DOHH2 (cell line): ENCODE measurements at regions not wholly inside any gene's neighbourhood (a gene's known extent, or its start where the extent isn't known, plus 50 kb on each side); places are given as distances from the start of the nearest gene placed in this dataset.

Source experiments
- H3F3A ChIP-seq: fragments of 200-600 bp; sonication (generic), shearing (Covaris generic); 2 replicates; pipeline ENCODE4 v1.6.0; 2016; ENCODE audit warnings: antibody characterized with exemption, mild to moderate bottlenecking; ENCODE audit not compliant: control insufficient read depth, insufficient read depth
- H3K27ac ChIP-seq: fragments of 200-600 bp; sonication (generic); 2 replicates; pipeline ENCODE4 v1.5.1; 2014; ENCODE audit warnings: low read depth, mild to moderate bottlenecking, low read length, moderate library complexity
- H3K27me3 ChIP-seq: fragments of 200-600 bp; sonication (generic); 2 replicates; pipeline ENCODE4 v1.6.1; 2014; ENCODE audit warnings: mild to moderate bottlenecking, low read length, mixed read lengths; ENCODE audit not compliant: control insufficient read depth
- H3K36me3 ChIP-seq: fragments of 200-600 bp; sonication (generic); 2 replicates; pipeline ENCODE4 v1.6.1; 2014; ENCODE audit warnings: mild to moderate bottlenecking, low read length, moderate library complexity, mixed read lengths; ENCODE audit not compliant: control insufficient read depth
- H3K4me1 ChIP-seq: fragments of 200-600 bp; sonication (generic); 2 replicates; pipeline ENCODE4 v1.6.1; 2014; ENCODE audit warnings: mild to moderate bottlenecking, low read length, mixed read lengths; ENCODE audit not compliant: control insufficient read depth
- H3K4me2 ChIP-seq: fragments of 200-600 bp; sonication (generic); 2 replicates; pipeline ENCODE4 v1.6.0; 2014; ENCODE audit warnings: mild to moderate bottlenecking, low read length, moderate library complexity
- H3K4me3 ChIP-seq: fragments of 200-600 bp; sonication (generic); 2 replicates; pipeline ENCODE4 v1.5.1; 2014; ENCODE audit warnings: mild to moderate bottlenecking, low read length, mixed read lengths
- H3K79me2 ChIP-seq: fragments of 200-600 bp; sonication (generic); 2 replicates; pipeline ENCODE4 v1.6.1; 2014; ENCODE audit warnings: mild to moderate bottlenecking, low read length, mixed read lengths; ENCODE audit not compliant: control insufficient read depth
- H3K9me2 ChIP-seq: fragments of 200-600 bp; sonication (generic); replicated peaks from 2 replicates; pipeline ENCODE4 v1.6.1; 2014; ENCODE audit warnings: mild to moderate bottlenecking, low read length, mixed read lengths; ENCODE audit not compliant: control insufficient read depth
- H3K9me3 ChIP-seq: fragments of 200-600 bp; sonication (generic); 2 replicates; pipeline ENCODE4 v1.6.1; 2014; ENCODE audit warnings: antibody characterized with exemption, low read length, mixed read lengths; ENCODE audit not compliant: control insufficient read depth, insufficient read depth
- H4K20me1 ChIP-seq: fragments of 200-600 bp; sonication (generic); 2 replicates; pipeline ENCODE4 v1.6.0; 2014; ENCODE audit warnings: low read depth, mild to moderate bottlenecking, antibody characterized with exemption, low read length, moderate library complexity; ENCODE audit not compliant: control insufficient read depth, insufficient read depth
- CTCF ChIP-seq: fragments of 200-600 bp; sonication (generic); IDR thresholded peaks from one replicate; pipeline ENCODE4 v1.5.1; 2014; ENCODE audit warnings: antibody characterized with exemption, mild to moderate bottlenecking, low read depth, low read length; ENCODE audit not compliant: poor library complexity, severe bottlenecking
- EZH2phosphoT487 ChIP-seq: fragments of 200-600 bp; sonication (generic); IDR thresholded peaks from 2 replicates; pipeline ENCODE4 v1.6.1; 2017; ENCODE audit warnings: borderline replicate concordance, mild to moderate bottlenecking, antibody characterized with exemption, low read length, moderate library complexity, mixed read lengths

GRCh38 chr17:70539132-70539924 lies 370.0 kb downstream of the KCNJ2 start:
- Histone ChIP-seq H3K27me3 (no peaks in the 10 kb centered on the region), H3K36me3 (no peaks in the 10 kb centered on the region), H3K4me3 (no peak overlapping the region), H3F3A (no peaks in the 10 kb centered on the region), H3K4me1 (no peaks in the 10 kb centered on the region), H3K4me2 (no peak overlapping the region), H4K20me1 (no peaks in the 10 kb centered on the region), H3K79me2 (no peaks in the 10 kb centered on the region), H3K9me3 (no peaks in the 10 kb centered on the region), H3K27ac (no peak overlapping the region), H3K9me2 (no peaks in the 10 kb centered on the region)
- no peak for TF ChIP-seq EZH2phosphoT487

GRCh38 chr17:70542876-70543275 lies 373.5 kb downstream of the KCNJ2 start:
- TF ChIP-seq CTCF (no peak), EZH2phosphoT487 (no peak)
- no peaks in the 10 kb centered on the region for H3K4me1 ChIP-seq
- no peaks in the 10 kb centered on the region for H3K36me3 ChIP-seq
- no peaks in the 10 kb centered on the region for H3K27me3 ChIP-seq
- no peak overlapping the region for H3K4me2 ChIP-seq
- H3K27ac ChIP-seq = no peak overlapping the region
- H3F3A ChIP-seq = no peaks in the 10 kb centered on the region
- no peak overlapping the region for H3K4me3 ChIP-seq
- no peaks in the 10 kb centered on the region for H3K9me3 ChIP-seq
- H4K20me1 ChIP-seq = no peaks in the 10 kb centered on the region
- no peaks in the 10 kb centered on the region for H3K9me2 ChIP-seq
- H3K79me2 ChIP-seq = no peaks in the 10 kb centered on the region

- Histone ChIP-seq H3K4me2 (no peak overlapping the region), H3K27me3 (no peaks in the 10 kb centered on the region), H3F3A (no peaks in the 10 kb centered on the region), H3K27ac (no peak overlapping the region), H4K20me1 (no peaks in the 10 kb centered on the region), H3K4me1 (no peaks in the 10 kb centered on the region), H3K4me3 (no peak overlapping the region), H3K36me3 (no peaks in the 10 kb centered on the region), H3K9me3 (no peaks in the 10 kb centered on the region), H3K9me2 (no peaks in the 10 kb centered on the region), H3K79me2 (no peaks in the 10 kb centered on the region)
- TF ChIP-seq CTCF (no peak), EZH2phosphoT487 (no peak)
These were observed 375.0 kb downstream of the KCNJ2 start for GRCh38 chr17:70544317-70544716.

- no peaks in the 10 kb centered on the region for H3K79me2 ChIP-seq
- H3K27ac ChIP-seq = no peak overlapping the region
- H3K9me3 ChIP-seq = no peaks in the 10 kb centered on the region
- H3K27me3 ChIP-seq = peaks cover 4% of the 10 kb centered on the region; the same call in 1 of the 2 replicates
- H3K9me2 ChIP-seq = no peaks in the 10 kb centered on the region
- TF ChIP-seq CTCF = peak; percentile 64
- no peak for TF ChIP-seq EZH2phosphoT487
- H3K4me3 ChIP-seq = no peak overlapping the region
- H3F3A ChIP-seq = no peaks in the 10 kb centered on the region
- no peaks in the 10 kb centered on the region for H3K36me3 ChIP-seq
- H4K20me1 ChIP-seq = no peaks in the 10 kb centered on the region
- H3K4me1 ChIP-seq = no peaks in the 10 kb centered on the region
- H3K4me2 ChIP-seq = no peak overlapping the region
These were observed 383.1 kb downstream of the KCNJ2 start for GRCh38 chr17:70552230-70552981.
